HEK293 (cell line): ENCODE measurements at regions not wholly inside any gene's neighbourhood (a gene's known extent, or its start where the extent isn't known, plus 50 kb on each side); places are given as distances from the start of the nearest gene placed in this dataset.
"Not testable (repeated sequence)": the region's sequence is repeated elsewhere in the genome, so short reads cannot be mapped to it uniquely, and the experiment has no call there.

Source experiments
- CTCF ChIA-PET: fragments of 350-600 bp; formaldehyde crosslinking; extraction: SDS; loops from one replicate; lab custom pipeline; 2021; ENCODE audit warnings: antibody characterized with exemption; lab: Yijun Ruan, JAX
- POLR2A ChIA-PET: fragments of 300-600 bp; formaldehyde crosslinking; extraction: SDS; loops from one replicate; lab custom pipeline; 2020; ENCODE audit warnings: antibody characterized with exemption, inconsistent platforms; lab: Yijun Ruan, JAX
- H3K27ac ChIP-seq: fragments of 200-500 bp; sonication (Bioruptor generic); 2 replicates; pipeline ENCODE4 v1.5.1; 2014; ENCODE audit warnings: low read depth, low read length, control low read depth, inconsistent platforms; ENCODE audit errors: extremely low read depth
- H3K36me3 ChIP-seq, 2 experiments: fragments of 200-500 bp in 1 of 2; sonication (Bioruptor generic) in 1 of 2; 1 replicate in 1 of 2; 2 replicates in 1 of 2; pipeline ENCODE4 v1.5.1; 2014 to 2017; ENCODE audit warnings: inconsistent platforms in 2 of 2, low read length in 2 of 2; ENCODE audit not compliant: control insufficient read depth in 2 of 2, insufficient read depth in 1 of 2
- H3K4me1 ChIP-seq: fragments of 200-500 bp; sonication (Bioruptor generic); 2 replicates; pipeline ENCODE4 v1.5.1; 2014; ENCODE audit warnings: mild to moderate bottlenecking, low read length, inconsistent platforms; ENCODE audit not compliant: control insufficient read depth, insufficient read depth
- H3K4me3 ChIP-seq: 2 replicates; pipeline ENCODE4 v1.5.1; 2011; ENCODE audit warnings: low read depth, mild to moderate bottlenecking, control low read depth, low read length, moderate library complexity
- H3K9me3 ChIP-seq: fragments of 200-500 bp; sonication (Bioruptor generic); 2 replicates; pipeline ENCODE4 v1.5.1; 2014; ENCODE audit warnings: low read depth, low read length, inconsistent platforms; ENCODE audit not compliant: control insufficient read depth, insufficient read depth
- GLI2 ChIP-seq: fragments of 450-650 bp; formaldehyde crosslinking; IDR thresholded peaks from 2 replicates; pipeline ENCODE4; 2017; ENCODE audit warnings: missing biosample characterization, missing genetic modification characterization, low read depth, borderline replicate concordance
- HOXA7 ChIP-seq: sonication (generic); formaldehyde crosslinking; IDR thresholded peaks from 2 replicates; pipeline ENCODE4 v1.8.1; 2022; ENCODE audit warnings: missing genetic modification reagents, borderline replicate concordance
- MZF1 ChIP-seq: fragments of 450-650 bp; formaldehyde crosslinking; IDR thresholded peaks from 2 replicates; pipeline ENCODE4 v1.5.1; 2017; ENCODE audit warnings: missing biosample characterization, missing genetic modification characterization, borderline replicate concordance
- OVOL3 ChIP-seq: fragments of 450-650 bp; formaldehyde crosslinking; IDR thresholded peaks from 2 replicates; pipeline ENCODE4 v1.5.1; 2016; ENCODE audit warnings: missing biosample characterization, missing genetic modification characterization
- PRDM4 ChIP-seq: fragments of 450-650 bp; formaldehyde crosslinking; IDR thresholded peaks from 2 replicates; pipeline ENCODE4 v1.5.1; 2017; ENCODE audit warnings: missing biosample characterization, missing genetic modification characterization
- SCRT2 ChIP-seq: fragments of 450-650 bp; formaldehyde crosslinking; IDR thresholded peaks from 2 replicates; pipeline ENCODE4 v1.5.1; 2016; ENCODE audit warnings: missing biosample characterization, missing genetic modification characterization
- SP3 ChIP-seq: fragments of 450-650 bp; formaldehyde crosslinking; IDR thresholded peaks from 2 replicates; pipeline ENCODE4 v1.5.1; 2016; ENCODE audit warnings: missing biosample characterization, missing genetic modification characterization
- ZBTB6 ChIP-seq: fragments of 450-650 bp; formaldehyde crosslinking; IDR thresholded peaks from 2 replicates; pipeline ENCODE4 v1.5.1; 2017; ENCODE audit warnings: missing biosample characterization, missing genetic modification characterization
- ZNF157 ChIP-seq: fragments of 450-650 bp; formaldehyde crosslinking; IDR thresholded peaks from 2 replicates; pipeline ENCODE4 v1.5.1; 2016; ENCODE audit warnings: missing biosample characterization, missing genetic modification characterization
- ZNF248 ChIP-seq: fragments of 450-650 bp; formaldehyde crosslinking; IDR thresholded peaks from 2 replicates; pipeline ENCODE4 v1.5.1; 2017; ENCODE audit warnings: missing biosample characterization, missing genetic modification characterization
- ZNF341 ChIP-seq: fragments of 450-650 bp; formaldehyde crosslinking; IDR thresholded peaks from 2 replicates; pipeline ENCODE4; 2016; ENCODE audit warnings: low read depth, missing biosample characterization, missing genetic modification characterization
- ZNF354C ChIP-seq: fragments of 450-650 bp; formaldehyde crosslinking; IDR thresholded peaks from 2 replicates; pipeline ENCODE4 v1.5.1; 2016; ENCODE audit warnings: missing biosample characterization, missing genetic modification characterization, low read depth, borderline replicate concordance
- ZNF416 ChIP-seq: fragments of 450-650 bp; formaldehyde crosslinking; IDR thresholded peaks from 2 replicates; pipeline ENCODE4 v1.5.1; 2016; ENCODE audit warnings: missing biosample characterization, missing genetic modification characterization
- ZNF433 ChIP-seq: fragments of 450-650 bp; formaldehyde crosslinking; IDR thresholded peaks from 2 replicates; pipeline ENCODE4 v1.5.1; 2016; ENCODE audit warnings: missing biosample characterization, missing genetic modification characterization, low read depth
- ZNF449 ChIP-seq: fragments of 450-650 bp; formaldehyde crosslinking; IDR thresholded peaks from 2 replicates; pipeline ENCODE4 v1.5.1; 2017; ENCODE audit warnings: missing biosample characterization, mild to moderate bottlenecking, missing genetic modification characterization, moderate library complexity
- ZNF473 ChIP-seq: fragments of 450-650 bp; formaldehyde crosslinking; IDR thresholded peaks from 2 replicates; pipeline ENCODE4 v1.5.1; 2017; ENCODE audit warnings: missing biosample characterization, missing genetic modification characterization
- ZNF513 ChIP-seq: fragments of 450-650 bp; IDR thresholded peaks from 2 replicates; pipeline ENCODE4 v1.5.1; 2018; ENCODE audit warnings: missing biosample characterization, missing genetic modification characterization
- ZNF658 ChIP-seq: fragments of 450-650 bp; formaldehyde crosslinking; IDR thresholded peaks from 2 replicates; pipeline ENCODE4; 2016; ENCODE audit warnings: missing biosample characterization, missing genetic modification characterization
- ZNF664 ChIP-seq: fragments of 450-650 bp; formaldehyde crosslinking; IDR thresholded peaks from 2 replicates; pipeline ENCODE4 v1.5.1; 2016; ENCODE audit warnings: missing biosample characterization, missing genetic modification characterization
- ZNF677 ChIP-seq: fragments of 450-650 bp; IDR thresholded peaks from 2 replicates; pipeline ENCODE4 v1.5.0; 2018; ENCODE audit warnings: missing biosample characterization, mild to moderate bottlenecking, missing genetic modification characterization, moderate library complexity
- ZNF747 ChIP-seq: fragments of 450-650 bp; formaldehyde crosslinking; IDR thresholded peaks from 2 replicates; pipeline ENCODE4 v1.5.1; 2016; ENCODE audit warnings: missing biosample characterization, missing genetic modification characterization
- ZSCAN23 ChIP-seq: fragments of 450-650 bp; formaldehyde crosslinking; IDR thresholded peaks from 2 replicates; pipeline ENCODE4 v1.5.1; 2016; ENCODE audit warnings: missing biosample characterization, missing genetic modification characterization

- TF ChIP-seq ZNF341 (tag by site-specific recombination) = no peak
Measured at GRCh38 chr2:175414882-175415487, 233.5 kb upstream of the ATP5MC3 start (continued).

GRCh38 chr2:175414191-175414881 lies 232.8 kb upstream of the ATP5MC3 start:
- no peak overlapping the region for H3K4me3 ChIP-seq

GRCh38 chr2:175410941-175411340 lies 229.4 kb upstream of the ATP5MC3 start:
- H3K9me3 ChIP-seq, POLR2A ChIA-PET, CTCF ChIA-PET, H3K36me3 ChIP-seq, H3K4me1 ChIP-seq, H3K4me3 ChIP-seq, H3K27ac ChIP-seq: not testable (repeated sequence)
- TF ChIP-seq ZNF513 (tag by site-specific recombination) = peak; percentile 56; the same call in 1 of the 2 replicates

More at GRCh38 chr2:175414191-175414881, 232.8 kb upstream of the ATP5MC3 start:
- H3K27ac ChIP-seq = no peak overlapping the region
- ChIA-PET CTCF (interaction anchor here (0.6 to 1.7 kb wide), 7 partner anchors 18 to 665 kb away, joined by 3 to 7 read pairs (median 3); no protein-coding TSS in a partner anchor), POLR2A (no interaction called here)
- no peaks in the 10 kb centered on the region for H3K4me1 ChIP-seq
- H3K36me3 ChIP-seq = no peaks in the 10 kb centered on the region
- TF ChIP-seq ZNF416 (tag by site-specific recombination) = no peak
- TF ChIP-seq ZBTB6 (tag by site-specific recombination) = no peak
- TF ChIP-seq SCRT2 = peak; percentile 80
- TF ChIP-seq ZNF354C (tag by site-specific recombination) = no peak
- no peak for TF ChIP-seq ZNF747 (tag by site-specific recombination)
- no peaks in the 10 kb centered on the region for H3K9me3 ChIP-seq

- Histone ChIP-seq H3K4me3 (no peak overlapping the region), H3K9me3 (no peaks in the 10 kb centered on the region), H3K4me1 (no peaks in the 10 kb centered on the region), H3K27ac (no peak overlapping the region), H3K36me3 (no peaks in the 10 kb centered on the region)
- ChIA-PET CTCF (no interaction called here), POLR2A (no interaction called here)
- TF ChIP-seq ZNF433 (tag by site-specific recombination) (no peak), MZF1 (tag by site-specific recombination) (no peak), ZNF677 (tag by site-specific recombination) (no peak), ZNF449 (no peak), HOXA7 (no peak), ZSCAN23 (no peak), PRDM4 (no peak), ZNF658 (tag by site-specific recombination) (no peak), ZNF664 (tag by site-specific recombination) (no peak), SP3 (tag by site-specific recombination) (no peak), OVOL3 (tag by site-specific recombination) (no peak), ZNF248 (no peak), ZNF473 (tag by site-specific recombination) (no peak), GLI2 (tag by site-specific recombination) (no peak), ZNF157 (tag by site-specific recombination) (no peak)
Measured at GRCh38 chr2:175404839-175405238, 223.3 kb upstream of the ATP5MC3 start.
